Stomach (tissue), 8 donors: ENCODE measurements at regions not wholly inside any gene's neighbourhood (a gene's known extent, or its start where the extent isn't known, plus 50 kb on each side); places are given as distances from the start of the nearest gene placed in this dataset.

Source experiments
- DNase-seq, 2 donors: peaks; one replicate each; pipeline versions ENCODE4 v3.0.0 to v3.0.0-alpha.2; 2013 to 2019
- H3K27ac ChIP-seq, 5 donors: fragments of 200-600 bp in 4 of 5; sonication (generic) in 4 of 5; one replicate each; pipeline ENCODE4 v1.5.1; 2013 to 2019; ENCODE audit warnings: mild to moderate bottlenecking in 1 of 5, moderate library complexity in 1 of 5
- H3K27me3 ChIP-seq, 3 donors: fragments of 200-600 bp; sonication (generic); one replicate each; pipeline ENCODE4 v1.5.1; 2017 to 2019; ENCODE audit warnings: mixed run types in 1 of 3
- H3K36me3 ChIP-seq, 4 donors: fragments of 200-600 bp; sonication (generic); 1 replicate in 3 of 4; 2 replicates in 1 of 4; pipeline ENCODE4 v1.5.1; 2016 to 2019
- H3K4me1 ChIP-seq, 4 donors: fragments of 200-600 bp; sonication (generic); one replicate each; pipeline ENCODE4 v1.5.1; 2016 to 2019
- H3K4me3 ChIP-seq, 4 donors: fragments of 200-600 bp; sonication (generic) in 3 of 4; one replicate each; pipeline ENCODE4 v1.5.1; 2016 to 2019; ENCODE audit warnings: mild to moderate bottlenecking in 1 of 4
- H3K9me3 ChIP-seq, 4 donors: fragments of 200-600 bp; sonication (generic); one replicate each; pipeline ENCODE4 v1.5.1; 2016 to 2019
- CTCF ChIP-seq, 7 experiments: fragments of 450-650 bp in 4 of 7; fragments of 200-600 bp in 3 of 7; sonication (generic) in 3 of 7; IDR thresholded peaks; one replicate each; pipeline ENCODE4 v1.5.1; 2016 to 2019; ENCODE audit warnings: antibody characterized with exemption in 7 of 7, control low read depth in 2 of 7, mild to moderate bottlenecking in 1 of 7
- EP300 ChIP-seq: sonication (generic); formaldehyde crosslinking; IDR thresholded peaks from one replicate; pipeline ENCODE4 v1.6.1; 2017; ENCODE audit warnings: antibody characterized with exemption
- POLR2A ChIP-seq, 4 donors: fragments of 450-650 bp; IDR thresholded peaks; one replicate each; pipeline ENCODE4 v1.6.1; 2016; ENCODE audit warnings: antibody characterized with exemption in 4 of 4, control low read depth in 2 of 4, mild to moderate bottlenecking in 1 of 4, moderate library complexity in 1 of 4
- POLR2AphosphoS5 ChIP-seq, 3 donors: sonication (generic); formaldehyde crosslinking; IDR thresholded peaks; one replicate each; pipeline ENCODE4 v1.6.1; 2016; ENCODE audit warnings: antibody characterized with exemption in 3 of 3
- WGBS, 5 donors: extraction: QIAGEN DNeasy Blood & Tissue Kit in 3 of 5; methylation state at CpG; one replicate each; pipeline versions ENCODE4 v1.1.5 to v1.1.7; 2013 to 2018; 5-methylcytosine and 5-hydroxymethylcytosine counted together
- intact Hi-C: fragments of 100-400 bp; cut with DNase I; formaldehyde crosslinking; loops from one replicate; pipeline ENCODE4 v1.15.1; 2023; ENCODE audit warnings: low total_unique reads
- donor health status: healthy with polysubstance abuse.
- donor health status: Bipolar disorder and iron deficiency.
- donor health status: healthy.

GRCh38 chr19:31525610-31526147 is 176.4 kb upstream of the TSHZ3 start:
- H3K4me3 ChIP-seq, result no peak overlapping the region
- intact Hi-C loops, result no loop called here
- no peak for DNase-seq
- TF ChIP-seq POLR2A (IDR thresholded peaks at IDR 0.05), result no peak
- no peak for TF ChIP-seq EP300
- no peak for TF ChIP-seq CTCF (IDR thresholded peaks at IDR 0.05)
- H3K9me3 ChIP-seq, result peaks cover 12 to 46% (median 23%) of the 10 kb centered on the region in 4 donors
- H3K36me3 ChIP-seq, result no peaks in the 10 kb centered on the region
- 71 to 77% (median 73%) methylated on average over 4 of the region's 4 CpGs for WGBS, 5 donors
- H3K4me1 ChIP-seq, result no peaks in the 10 kb centered on the region
- no peak overlapping the region for H3K27ac ChIP-seq
- H3K27me3 ChIP-seq, result no peaks in the 10 kb centered on the region

GRCh38 chr19:31527443-31527842 is 178.2 kb upstream of the TSHZ3 start:
- Histone ChIP-seq H3K9me3 (peaks cover 9 to 41% (median 23%) of the 10 kb centered on the region in 4 donors), H3K4me1 (no peaks in the 10 kb centered on the region), H3K36me3 (no peaks in the 10 kb centered on the region), H3K27me3 (no peaks in the 10 kb centered on the region), H3K27ac (no peak overlapping the region), H3K4me3 (no peak overlapping the region)
- DNase-seq, result no peak
- intact Hi-C loops, result no loop called here
- TF ChIP-seq CTCF (IDR thresholded peaks at IDR 0.05), result no peak

GRCh38 chr19:31528261-31528660 is 179.0 kb upstream of the TSHZ3 start:
- Histone ChIP-seq H3K27ac (no peak overlapping the region), H3K36me3 (no peaks in the 10 kb centered on the region), H3K9me3 (peaks cover 9 to 41% (median 23%) of the 10 kb centered on the region in 4 donors), H3K4me1 (no peaks in the 10 kb centered on the region), H3K27me3 (no peaks in the 10 kb centered on the region), H3K4me3 (no peak overlapping the region)
- intact Hi-C loops, result no loop called here
- WGBS, 5 donors, result 81 to 89% (median 86%) methylated on average over 3 of the region's 3 CpGs
- DNase-seq, result no peak
- no peak for TF ChIP-seq POLR2A (IDR thresholded peaks at IDR 0.05)
- no peak for TF ChIP-seq CTCF (IDR thresholded peaks at IDR 0.05)
- TF ChIP-seq POLR2AphosphoS5 (IDR thresholded peaks at IDR 0.05), result no peak
- no peak for TF ChIP-seq EP300

- WGBS, 5 donors, result 56 to 86% (median 65%) methylated on average over 1 of the region's 1 CpG
- Histone ChIP-seq H3K27ac (no peak overlapping the region), H3K4me3 (no peak overlapping the region), H3K9me3 (peaks cover 9 to 41% (median 23%) of the 10 kb centered on the region in 4 donors), H3K4me1 (no peaks in the 10 kb centered on the region), H3K36me3 (no peaks in the 10 kb centered on the region), H3K27me3 (no peaks in the 10 kb centered on the region)
- intact Hi-C loops, result no loop called here
- no peak for TF ChIP-seq EP300
- no peak for TF ChIP-seq CTCF (IDR thresholded peaks at IDR 0.05)
- no peak for TF ChIP-seq POLR2A (IDR thresholded peaks at IDR 0.05)
- no peak for TF ChIP-seq POLR2AphosphoS5 (IDR thresholded peaks at IDR 0.05)
- no peak for DNase-seq
Observed at GRCh38 chr19:31529121-31529520, 179.9 kb upstream of the TSHZ3 start.
